HCT116 (cell line): ENCODE measurements at regions not wholly inside any gene's neighbourhood (a gene's known extent, or its start where the extent isn't known, plus 50 kb on each side); places are given as distances from the start of the nearest gene placed in this dataset.

Experiments
- SIN3A ChIP-seq: IDR thresholded peaks from 2 replicates; pipeline ENCODE4 v1.6.1; 2012; ENCODE audit warnings: low read depth
- TF ChIP-seq, protein P1 (sequence below), 3 experiments: fragments of 200-600 bp in 1 of 3; sonication (generic) in 1 of 3; IDR thresholded peaks in 2 of 3; conservative IDR thresholded peaks in 1 of 3; 2 replicates each; pipeline ENCODE4 v1.5.1; 2012 to 2017; ENCODE audit warnings: low read depth in 2 of 3, low read length in 2 of 3, antibody characterized with exemption in 1 of 3, borderline replicate concordance in 1 of 3, control low read depth in 1 of 3, mild to moderate bottlenecking in 1 of 3, mixed read lengths in 1 of 3, mixed run types in 1 of 3, moderate library complexity in 1 of 3; ENCODE audit not compliant: insufficient read depth in 1 of 3

DNA sequence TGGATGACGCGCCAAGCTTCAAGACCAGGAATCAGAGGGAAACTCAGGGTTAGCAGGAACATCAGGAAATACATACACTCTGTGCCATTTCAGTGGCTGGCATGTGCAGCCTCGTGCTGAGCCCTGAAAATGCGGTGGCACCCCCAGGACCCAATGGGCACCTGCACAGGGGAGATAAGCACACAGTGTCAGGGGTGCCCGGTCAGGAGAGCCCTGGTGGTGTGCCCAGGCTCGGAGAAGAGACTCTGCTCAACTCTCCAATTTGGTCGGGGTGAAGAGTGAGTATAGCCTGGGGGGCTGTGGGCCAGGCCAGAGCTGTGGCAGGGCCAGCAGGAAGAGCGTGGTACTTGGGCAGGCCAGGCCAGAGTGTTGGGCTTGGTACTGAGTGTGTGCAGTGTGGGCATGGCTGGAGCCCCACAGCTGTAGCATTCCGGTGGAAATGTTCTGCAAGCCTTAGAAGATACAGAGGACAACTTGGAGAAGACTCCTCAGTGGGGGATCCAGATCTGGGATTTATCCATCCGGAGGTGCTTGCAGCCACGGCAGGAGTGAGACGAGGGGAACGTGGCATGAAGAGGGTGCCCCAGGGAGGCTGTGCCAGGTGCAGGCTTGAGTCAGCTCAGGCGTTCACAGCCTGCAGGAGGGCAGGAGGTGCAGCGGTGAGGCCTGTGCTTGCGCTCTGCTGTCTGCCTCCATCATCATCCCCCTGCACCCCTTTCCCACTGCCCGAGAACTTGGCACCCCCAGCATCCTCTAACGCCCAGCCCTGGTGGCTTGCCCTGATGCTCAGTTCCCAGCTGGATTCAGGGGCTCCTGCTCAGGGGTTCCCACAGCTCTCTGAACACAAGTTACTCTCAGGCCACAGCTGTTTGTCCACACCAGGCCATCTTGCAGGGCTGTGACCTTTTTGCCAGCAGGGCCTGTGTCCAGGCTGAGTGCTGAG, 451.7 kb upstream of the HS6ST1 start:
- TF ChIP-seq, protein P1, sequence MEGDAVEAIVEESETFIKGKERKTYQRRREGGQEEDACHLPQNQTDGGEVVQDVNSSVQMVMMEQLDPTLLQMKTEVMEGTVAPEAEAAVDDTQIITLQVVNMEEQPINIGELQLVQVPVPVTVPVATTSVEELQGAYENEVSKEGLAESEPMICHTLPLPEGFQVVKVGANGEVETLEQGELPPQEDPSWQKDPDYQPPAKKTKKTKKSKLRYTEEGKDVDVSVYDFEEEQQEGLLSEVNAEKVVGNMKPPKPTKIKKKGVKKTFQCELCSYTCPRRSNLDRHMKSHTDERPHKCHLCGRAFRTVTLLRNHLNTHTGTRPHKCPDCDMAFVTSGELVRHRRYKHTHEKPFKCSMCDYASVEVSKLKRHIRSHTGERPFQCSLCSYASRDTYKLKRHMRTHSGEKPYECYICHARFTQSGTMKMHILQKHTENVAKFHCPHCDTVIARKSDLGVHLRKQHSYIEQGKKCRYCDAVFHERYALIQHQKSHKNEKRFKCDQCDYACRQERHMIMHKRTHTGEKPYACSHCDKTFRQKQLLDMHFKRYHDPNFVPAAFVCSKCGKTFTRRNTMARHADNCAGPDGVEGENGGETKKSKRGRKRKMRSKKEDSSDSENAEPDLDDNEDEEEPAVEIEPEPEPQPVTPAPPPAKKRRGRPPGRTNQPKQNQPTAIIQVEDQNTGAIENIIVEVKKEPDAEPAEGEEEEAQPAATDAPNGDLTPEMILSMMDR (IDR thresholded peaks at IDR 0.05 in 2 of 3, conservative IDR thresholded peaks at IDR 0.05 in 1 of 3; ENCODE audit: borderline replicate concordance in 1 of 3, insufficient read depth in 1 of 3, low read depth in 2 of 3, low read length in 2 of 3) = no peak
- no peak for TF ChIP-seq SIN3A
